ENCODE measurements at regions not wholly inside any gene's neighbourhood (a gene's known extent, or its start where the extent isn't known, plus 50 kb on each side); places are given as distances from the start of the nearest gene placed in this dataset.

DNA sequence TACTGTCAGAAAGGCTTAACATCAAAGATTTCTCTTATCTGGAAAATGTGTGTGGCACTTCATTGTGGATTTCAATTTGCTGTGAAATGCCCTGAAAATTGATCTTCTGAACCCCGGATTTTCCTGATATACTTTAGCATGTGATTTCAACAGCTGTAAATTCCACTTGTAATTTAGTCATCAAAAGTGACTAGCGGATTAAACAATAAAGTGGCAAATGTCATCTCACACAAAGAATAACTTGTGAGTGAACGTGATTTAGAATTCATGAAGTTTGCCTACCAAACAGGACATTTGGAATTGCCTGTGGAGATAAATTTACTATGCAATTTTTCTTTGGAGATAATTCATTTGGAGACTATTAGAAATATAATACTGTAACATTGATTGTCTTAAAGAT is 601.6 kb downstream of the COL12A1 start:
- Histone ChIP-seq H2AFZ (ENCODE audit: low read depth, low read length) (no peak overlapping the region), H3K4me2 (ENCODE audit: insufficient read depth, low read length) (no peak overlapping the region), H3K9me3 (replicated peaks; ENCODE audit: control insufficient read depth, insufficient read depth, low read depth, low read length) (no peaks in the 10 kb centered on the region), H3K9ac (ENCODE audit: insufficient read depth in 1 of 2, low read depth in 2 of 2, low read length in 2 of 2) (no peak overlapping the region), H3K4me1 (replicated peaks in 1 of 2; ENCODE audit: control insufficient read depth in 2 of 2, insufficient read depth in 2 of 2, low read length in 2 of 2) (no peaks in the 10 kb centered on the region), H3K79me2 (ENCODE audit: control insufficient read depth, insufficient read depth, low read length) (no peaks in the 10 kb centered on the region), H3K27ac (ENCODE audit: extremely low read depth, low read depth, low read length) (no peak overlapping the region), H3K4me3 (no peak overlapping the region), H3K9me1 (ENCODE audit: control insufficient read depth, insufficient read depth, low read length) (no peaks in the 10 kb centered on the region), H3K27me3 (ENCODE audit: control insufficient read depth in 2 of 2, insufficient read depth in 2 of 2, low read length in 2 of 2) (no peaks in the 10 kb centered on the region), H3K36me3 (ENCODE audit: control insufficient read depth, insufficient read depth, low read length) (no peaks in the 10 kb centered on the region), H4K20me1 (replicated peaks; ENCODE audit: control insufficient read depth, insufficient read depth, low read length) (no peaks in the 10 kb centered on the region)
- ATAC-seq, result no peak
- CTCF ChIA-PET (ENCODE audit: low intra/inter-chr PET ratio), result no interaction called here
- in situ Hi-C loops (cut with MboI), result no loop called here
- intact Hi-C loops (cut with micrococcal nuclease), result no loop called here
- no peak for TF ChIP-seq PTRF (tag; IDR thresholded peaks at IDR 0.05)
- TF ChIP-seq TBP (optimal IDR thresholded peaks at IDR 0.05; ENCODE audit: low read depth, low read length), result no peak
- TF ChIP-seq, protein P1, sequence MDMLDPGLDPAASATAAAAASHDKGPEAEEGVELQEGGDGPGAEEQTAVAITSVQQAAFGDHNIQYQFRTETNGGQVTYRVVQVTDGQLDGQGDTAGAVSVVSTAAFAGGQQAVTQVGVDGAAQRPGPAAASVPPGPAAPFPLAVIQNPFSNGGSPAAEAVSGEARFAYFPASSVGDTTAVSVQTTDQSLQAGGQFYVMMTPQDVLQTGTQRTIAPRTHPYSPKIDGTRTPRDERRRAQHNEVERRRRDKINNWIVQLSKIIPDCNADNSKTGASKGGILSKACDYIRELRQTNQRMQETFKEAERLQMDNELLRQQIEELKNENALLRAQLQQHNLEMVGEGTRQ (CRISPR knock-in tag; IDR thresholded peaks at IDR 0.05), result no peak
- no peak for TF ChIP-seq COPS2 (conservative IDR thresholded peaks at IDR 0.05)
- no peak for TF ChIP-seq POLR2B (IDR thresholded peaks at IDR 0.05; ENCODE audit: low read depth, partially characterized antibody)
- no peak for TF ChIP-seq BACH1 (tag; IDR thresholded peaks at IDR 0.05)
- TF ChIP-seq, protein P2, sequence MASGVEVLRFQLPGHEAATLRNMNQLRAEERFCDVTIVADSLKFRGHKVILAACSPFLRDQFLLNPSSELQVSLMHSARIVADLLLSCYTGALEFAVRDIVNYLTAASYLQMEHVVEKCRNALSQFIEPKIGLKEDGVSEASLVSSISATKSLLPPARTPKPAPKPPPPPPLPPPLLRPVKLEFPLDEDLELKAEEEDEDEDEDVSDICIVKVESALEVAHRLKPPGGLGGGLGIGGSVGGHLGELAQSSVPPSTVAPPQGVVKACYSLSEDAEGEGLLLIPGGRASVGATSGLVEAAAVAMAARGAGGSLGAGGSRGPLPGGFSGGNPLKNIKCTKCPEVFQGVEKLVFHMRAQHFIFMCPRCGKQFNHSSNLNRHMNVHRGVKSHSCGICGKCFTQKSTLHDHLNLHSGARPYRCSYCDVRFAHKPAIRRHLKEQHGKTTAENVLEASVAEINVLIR (CRISPR knock-in tag; IDR thresholded peaks at IDR 0.05), result no peak
- TF ChIP-seq KLF1 (tag; IDR thresholded peaks at IDR 0.05), result no peak
- no peak for TF ChIP-seq CBFA2T2 (conservative IDR thresholded peaks at IDR 0.05)
- TF ChIP-seq KLF16 (IDR thresholded peaks at IDR 0.05), result no peak
- TF ChIP-seq MYNN (IDR thresholded peaks at IDR 0.05), result no peak
- TF ChIP-seq MYNN (CRISPR knock-in tag; IDR thresholded peaks at IDR 0.05), result no peak
- FAIRE-seq, result no peak
- DNase-seq (ENCODE audit: extremely low read depth in 1 of 4, low spot score in 3 of 4), result no peak
- POLR2A ChIA-PET, result no interaction called here
- 2% methylated on average over 3 of the region's 3 CpGs for WGBS (ENCODE audit: insufficient coverage, low coverage, missing lambda C conversion rate)
- BruUV-seq (replicated peaks), result no TSS peak

Measured in K562 (cell line).